B cell (primary cell): ENCODE measurements at regions not wholly inside any gene's neighbourhood (a gene's known extent, or its start where the extent isn't known, plus 50 kb on each side); places are given as distances from the start of the nearest gene placed in this dataset.

ENCODE experiments used
- CTCF ChIP-seq: fragments of 200-600 bp; IDR thresholded peaks from one replicate; pipeline ENCODE4 v1.8.0; 2022; ENCODE audit warnings: antibody characterized with exemption, mild to moderate bottlenecking
- EZH2 ChIP-seq: IDR thresholded peaks from 2 replicates; pipeline ENCODE4 v1.6.1; 2012; ENCODE audit warnings: borderline replicate concordance, low read depth, mild to moderate bottlenecking, moderate library complexity, low read length; ENCODE audit not compliant: insufficient read depth, poor library complexity, severe bottlenecking

GRCh38 chr6:126199466-126199865 lies 140.4 kb upstream of the CENPW start:
- no peak for TF ChIP-seq EZH2
- TF ChIP-seq CTCF = no peak
